ENCODE measurements at regions not wholly inside any gene's neighbourhood (a gene's known extent, or its start where the extent isn't known, plus 50 kb on each side); places are given as distances from the start of the nearest gene placed in this dataset.

DNA sequence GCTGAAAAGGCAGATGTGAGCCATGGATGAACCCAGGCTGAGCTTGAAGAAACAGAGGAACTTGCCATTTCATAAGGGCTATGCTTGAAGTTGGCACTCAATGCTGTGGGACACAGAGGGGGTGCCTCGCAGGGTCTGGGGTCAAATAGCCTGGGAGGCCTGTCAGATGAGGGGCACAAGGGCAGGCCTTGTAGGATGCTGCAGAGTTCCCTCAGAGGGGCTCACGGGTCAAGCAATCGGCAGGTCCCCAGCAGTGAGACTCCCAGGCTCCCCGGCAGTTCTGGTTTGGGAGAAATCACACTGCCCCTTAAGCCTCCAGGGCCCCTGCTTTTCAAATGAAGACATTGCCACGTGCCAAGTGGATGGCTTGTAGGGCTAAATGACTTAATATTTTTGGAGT is 116.7 kb upstream of the GRIK3 start:
- TF ChIP-seq, protein P1, sequence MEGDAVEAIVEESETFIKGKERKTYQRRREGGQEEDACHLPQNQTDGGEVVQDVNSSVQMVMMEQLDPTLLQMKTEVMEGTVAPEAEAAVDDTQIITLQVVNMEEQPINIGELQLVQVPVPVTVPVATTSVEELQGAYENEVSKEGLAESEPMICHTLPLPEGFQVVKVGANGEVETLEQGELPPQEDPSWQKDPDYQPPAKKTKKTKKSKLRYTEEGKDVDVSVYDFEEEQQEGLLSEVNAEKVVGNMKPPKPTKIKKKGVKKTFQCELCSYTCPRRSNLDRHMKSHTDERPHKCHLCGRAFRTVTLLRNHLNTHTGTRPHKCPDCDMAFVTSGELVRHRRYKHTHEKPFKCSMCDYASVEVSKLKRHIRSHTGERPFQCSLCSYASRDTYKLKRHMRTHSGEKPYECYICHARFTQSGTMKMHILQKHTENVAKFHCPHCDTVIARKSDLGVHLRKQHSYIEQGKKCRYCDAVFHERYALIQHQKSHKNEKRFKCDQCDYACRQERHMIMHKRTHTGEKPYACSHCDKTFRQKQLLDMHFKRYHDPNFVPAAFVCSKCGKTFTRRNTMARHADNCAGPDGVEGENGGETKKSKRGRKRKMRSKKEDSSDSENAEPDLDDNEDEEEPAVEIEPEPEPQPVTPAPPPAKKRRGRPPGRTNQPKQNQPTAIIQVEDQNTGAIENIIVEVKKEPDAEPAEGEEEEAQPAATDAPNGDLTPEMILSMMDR (IDR thresholded peaks at IDR 0.05), result no peak
- TF ChIP-seq POLR2AphosphoS5 (IDR thresholded peaks at IDR 0.05), result no peak

Data from sigmoid colon (tissue), 4 donors.